NCI-H748 treated with DMSO at 0.1 percent for 48 hours (cell line): ENCODE measurements at regions not wholly inside any gene's neighbourhood (a gene's known extent, or its start where the extent isn't known, plus 50 kb on each side); places are given as distances from the start of the nearest gene placed in this dataset.

Source experiments
- DNase-seq: peaks from one replicate; lab custom pipeline; 2025; lab: John Stamatoyannopoulos, UW

DNA sequence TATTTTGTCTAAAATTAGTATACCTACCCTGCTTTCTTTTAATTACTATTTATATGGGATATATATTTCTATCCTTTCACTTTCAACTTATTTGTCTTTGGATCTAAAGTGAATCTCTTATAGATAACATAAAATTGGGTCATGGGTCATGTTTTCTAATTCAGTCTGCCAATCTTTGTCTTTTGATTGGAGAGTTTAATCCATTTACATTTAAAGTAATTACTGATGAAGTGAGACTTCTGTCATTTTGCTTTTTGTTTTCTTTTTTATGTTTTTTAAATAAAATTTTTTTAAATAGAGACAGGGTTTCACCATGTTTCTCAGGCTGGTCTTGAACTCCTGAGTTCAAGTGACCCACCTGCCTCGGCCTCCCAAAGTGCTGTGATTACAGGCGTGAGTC is 50.5 kb upstream of the PRDM1 start:
- no peak for DNase-seq

DNA sequence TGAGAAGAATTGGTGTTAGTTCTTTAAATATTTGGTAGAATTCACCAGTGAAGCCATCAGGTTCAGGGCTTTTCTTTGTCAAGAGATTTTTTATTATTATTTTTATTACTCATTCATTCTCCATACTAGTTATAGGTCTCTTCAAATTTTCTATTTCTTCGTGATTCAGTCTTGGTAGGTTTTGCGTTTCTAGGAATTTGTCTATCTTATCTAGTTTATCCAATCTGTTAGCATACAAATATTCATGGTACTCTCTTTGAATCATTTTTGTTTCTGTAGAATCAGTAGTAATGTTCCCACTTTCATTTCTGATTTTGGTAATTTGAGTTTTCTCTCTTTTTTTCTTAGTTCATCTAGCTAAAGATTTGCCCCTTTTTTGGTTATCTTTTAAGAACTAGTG is 52.3 kb upstream of the PRDM1 start:
- DNase-seq = no peak

- DNase-seq = no peak
Measured at GRCh38 chr6:106027758-106028157, 58.4 kb upstream of the PRDM1 start.

GRCh38 chr6:106026748-106027715 is 59.1 kb upstream of the PRDM1 start:
- no peak for DNase-seq

- no peak for DNase-seq
Measured at GRCh38 chr6:106025655-106026054, 60.5 kb upstream of the PRDM1 start.

- DNase-seq = no peak
Measured at GRCh38 chr6:106022801-106023200, 63.3 kb upstream of the PRDM1 start.

GRCh38 chr6:106017454-106017853 is 68.7 kb upstream of the PRDM1 start:
- DNase-seq = no peak

- no peak for DNase-seq
Measured at GRCh38 chr6:106014955-106015354, 71.2 kb upstream of the PRDM1 start.

DNA sequence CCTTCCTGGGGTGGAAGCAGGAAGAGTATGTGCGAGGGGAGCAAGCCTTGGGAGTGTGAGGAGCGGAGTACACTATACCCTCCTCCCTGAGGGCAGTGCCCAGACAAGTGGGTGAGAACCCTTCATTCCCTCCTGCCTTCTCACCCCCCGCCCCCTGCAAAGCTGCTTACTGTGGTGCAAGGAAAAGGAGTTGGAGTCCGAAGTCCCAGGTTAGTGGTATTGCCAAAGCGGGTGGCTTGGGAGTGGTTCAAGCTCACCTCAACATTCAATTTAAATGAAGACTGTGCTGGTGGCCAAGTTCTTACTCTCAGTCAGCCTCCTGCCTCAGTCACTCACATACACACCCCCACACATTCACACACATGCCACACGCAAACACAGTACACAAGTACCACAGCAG is 74.7 kb upstream of the PRDM1 start:
- no peak for DNase-seq

DNA sequence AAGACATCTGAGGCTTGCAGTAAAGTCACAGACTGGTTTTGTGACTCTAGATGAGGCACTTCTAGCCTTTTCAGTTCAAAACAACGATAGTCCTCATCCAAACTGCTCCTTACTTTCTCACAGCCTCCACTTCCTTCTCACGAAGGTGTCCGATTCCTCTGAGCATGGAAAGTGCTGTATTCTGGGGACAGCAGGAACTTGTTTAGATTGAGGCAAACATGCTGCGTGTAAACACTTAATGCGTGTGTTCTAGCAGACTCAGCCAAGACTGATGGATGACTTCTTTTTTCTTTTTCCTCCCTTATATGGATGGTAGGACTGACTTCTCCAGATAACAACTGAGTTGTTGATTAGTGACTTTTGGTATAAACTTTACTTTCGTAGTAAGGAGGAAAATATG is 80.2 kb upstream of the PRDM1 start:
- DNase-seq = no peak

GRCh38 chr6:106005013-106005412 is 81.1 kb upstream of the PRDM1 start:
- DNase-seq = no peak

DNA sequence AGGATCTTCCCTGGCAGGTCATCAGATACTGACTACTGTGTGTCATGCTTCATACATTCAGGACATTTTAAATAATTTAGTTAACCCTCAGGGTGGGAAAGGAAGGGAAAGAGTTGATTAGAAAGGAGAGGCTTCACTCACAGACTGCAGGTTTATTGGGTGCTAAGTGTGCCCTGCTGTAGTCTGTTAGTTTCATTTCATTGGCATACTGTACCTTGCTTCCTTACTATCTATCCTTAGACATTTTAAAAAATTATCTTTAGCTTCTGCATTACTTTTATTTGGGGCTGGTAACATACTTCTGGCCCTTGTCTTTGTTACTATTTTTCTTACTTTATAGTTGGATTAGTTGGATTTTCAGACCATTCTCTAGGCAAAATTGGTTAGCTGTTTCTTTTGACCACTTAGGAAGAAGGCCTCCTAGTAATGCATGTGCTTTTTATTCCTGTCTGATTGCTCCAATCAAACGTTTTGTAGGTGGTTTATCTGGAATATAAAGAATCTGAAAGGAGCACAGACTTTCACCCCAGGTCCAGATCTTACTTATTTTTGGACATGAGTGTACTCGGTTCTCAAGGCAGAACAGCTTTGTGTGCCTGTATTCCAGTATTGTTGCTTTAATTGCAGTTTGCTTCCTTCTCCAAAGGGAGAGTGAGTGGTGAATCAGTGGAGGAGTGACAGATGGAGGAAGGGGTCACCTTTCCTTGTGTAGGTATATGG is 82.7 kb upstream of the PRDM1 start:
- DNase-seq = no peak

- no peak for DNase-seq
Measured at GRCh38 chr6:106002005-106002404, 84.1 kb upstream of the PRDM1 start.

- no peak for DNase-seq
Measured at GRCh38 chr6:106000935-106001334, 85.2 kb upstream of the PRDM1 start.

DNA sequence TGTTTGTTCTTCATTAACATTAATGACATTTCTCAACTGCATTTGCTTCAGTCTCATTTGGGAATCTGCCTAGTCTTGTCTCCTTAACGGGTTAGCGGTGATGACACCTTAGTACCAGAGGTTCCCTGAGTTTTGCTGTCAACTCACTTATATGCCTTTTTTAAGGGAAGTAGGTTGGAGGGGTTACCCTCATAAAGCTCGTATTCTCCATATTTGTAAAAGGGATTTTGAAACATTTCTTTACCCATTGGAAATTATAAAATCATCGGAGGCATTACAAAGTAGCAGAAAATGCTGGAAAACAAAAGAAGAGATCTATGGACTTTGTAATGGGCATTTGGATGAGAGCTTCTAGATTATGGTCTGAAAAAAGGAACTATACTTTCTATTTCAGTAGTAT is 88.7 kb upstream of the PRDM1 start:
- DNase-seq = no peak

GRCh38 chr6:105995391-105995865 is 90.7 kb upstream of the PRDM1 start:
- DNase-seq = peak; percentile 46

DNA sequence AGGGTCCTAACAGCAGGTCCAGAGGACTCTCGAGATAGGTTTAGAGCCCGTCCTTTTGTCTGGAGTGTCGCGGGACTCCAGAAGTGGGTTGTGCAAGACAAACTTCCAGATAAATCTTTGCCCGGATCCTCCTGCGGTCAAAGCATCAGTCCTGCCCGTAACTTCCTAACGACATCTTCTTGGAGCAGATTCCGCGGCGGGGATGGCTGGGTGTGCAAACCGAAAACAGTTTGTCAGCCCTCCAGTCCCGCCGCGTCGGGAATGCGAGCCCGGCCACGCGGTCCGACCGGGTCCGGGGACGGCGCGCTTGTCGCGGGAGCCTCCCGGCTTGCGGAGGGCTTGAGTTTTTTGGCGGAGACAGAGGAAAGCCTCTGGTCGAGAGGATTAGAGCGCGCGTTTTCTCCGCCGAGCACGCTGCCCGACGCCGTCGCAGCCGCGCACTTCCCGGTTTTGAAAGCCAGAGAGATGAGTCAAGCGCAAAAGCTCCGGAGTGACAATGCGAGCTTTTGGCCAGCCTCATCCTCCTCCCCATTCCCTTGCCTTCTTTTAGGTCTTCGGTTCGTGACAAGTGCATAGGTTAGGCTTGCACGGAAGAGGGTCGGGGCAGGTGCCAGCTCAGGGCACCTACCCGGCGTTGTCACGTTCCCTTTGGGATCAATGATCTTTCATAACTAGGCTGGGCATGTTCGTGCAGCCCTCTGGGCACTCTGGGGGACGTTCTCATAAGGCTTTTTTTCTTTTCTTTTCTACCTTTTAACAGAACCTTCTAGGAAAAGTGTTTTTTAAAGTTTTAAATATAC is 91.3 kb upstream of the PRDM1 start:
- DNase-seq = no peak

DNA sequence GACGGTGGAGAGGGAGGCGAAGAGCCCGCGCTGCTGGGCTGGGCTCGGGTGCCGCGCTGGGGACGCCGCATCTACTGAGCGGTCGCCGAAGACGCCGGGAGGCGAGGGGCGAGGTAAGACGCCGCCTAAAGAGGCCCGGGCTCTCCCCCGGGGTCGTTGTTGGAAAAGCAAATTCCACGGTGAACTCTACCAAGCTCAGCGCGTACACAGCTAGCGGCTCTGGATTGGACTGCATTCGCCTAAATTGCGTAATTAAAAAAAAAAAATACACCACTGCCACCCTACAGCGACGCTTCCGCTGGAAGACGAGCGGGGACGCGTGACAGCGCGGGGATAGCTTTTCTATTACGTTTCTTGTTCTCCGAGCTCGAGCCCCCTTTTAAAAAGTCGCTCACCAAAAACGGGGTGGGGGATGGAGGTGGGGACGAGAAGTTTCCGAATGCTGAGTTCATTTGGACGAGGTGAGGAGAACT is 92.0 kb upstream of the PRDM1 start:
- DNase-seq = no peak

DNA sequence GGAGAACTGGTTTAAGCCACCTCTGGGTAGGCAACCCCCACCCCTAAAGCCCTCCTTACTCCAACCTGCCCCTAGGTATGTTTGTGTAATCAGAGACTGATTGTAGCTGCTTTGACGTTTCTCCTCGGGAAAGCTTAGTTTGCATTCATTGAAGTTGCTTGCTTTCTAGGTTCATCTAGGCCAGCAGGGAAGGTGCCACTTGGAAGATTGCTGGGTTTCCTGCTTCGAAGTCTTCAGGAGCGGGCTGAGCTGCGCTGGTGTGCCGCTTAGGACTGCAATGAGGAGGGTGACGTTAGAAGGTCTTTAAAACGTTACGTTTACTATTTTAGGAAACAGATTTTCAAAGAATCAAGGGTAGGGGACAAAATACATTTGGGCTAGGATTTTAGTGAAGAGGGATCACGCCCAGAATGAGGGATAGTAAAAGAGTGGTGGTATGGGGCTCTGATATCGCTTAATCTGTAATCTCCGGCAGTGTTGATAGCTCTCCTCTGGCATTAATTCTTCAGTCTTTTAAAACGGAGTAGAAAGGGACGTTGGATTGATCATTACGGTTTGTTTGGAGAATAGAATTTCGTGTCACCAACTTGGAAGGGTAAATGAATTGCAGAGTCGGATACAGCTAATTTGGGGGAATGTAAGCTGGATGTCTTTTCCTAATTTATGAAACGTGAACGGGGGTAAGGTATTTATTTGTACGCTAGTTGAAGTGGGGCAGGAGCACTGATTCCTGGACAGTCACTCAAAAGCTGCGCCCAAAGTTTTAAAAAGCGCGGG is 92.6 kb upstream of the PRDM1 start:
- no peak for DNase-seq

DNA sequence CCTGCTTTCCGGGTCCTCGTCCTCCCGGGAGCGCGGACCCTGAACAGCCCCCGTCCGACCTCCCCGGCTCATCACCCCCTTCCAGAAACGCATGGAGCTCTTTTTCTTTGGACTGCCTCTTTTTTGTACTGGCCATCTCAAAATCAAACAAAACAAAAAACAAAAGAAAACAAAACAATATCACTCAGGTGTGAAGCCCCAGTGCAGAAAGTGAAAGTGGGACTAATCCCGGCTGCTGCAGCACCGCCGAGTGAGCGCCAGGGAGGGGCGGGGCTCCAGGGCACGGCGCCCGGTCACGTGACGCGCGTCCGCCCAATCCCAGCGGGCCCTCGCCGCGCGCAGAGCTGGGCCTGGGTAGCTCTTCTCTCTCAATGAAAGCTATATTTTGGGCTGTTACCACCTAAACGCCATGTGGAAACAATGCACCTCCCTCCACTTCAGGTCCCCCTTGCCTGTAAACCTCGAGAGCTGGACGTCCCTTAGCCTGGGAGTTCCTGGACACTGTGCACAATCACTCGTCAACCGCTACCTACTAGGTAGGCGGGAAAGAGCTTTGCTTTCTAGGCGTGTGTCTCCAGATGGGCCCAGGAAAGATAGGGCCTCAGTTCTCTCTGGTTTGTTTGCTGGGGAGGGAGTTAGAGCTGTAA is 93.7 kb upstream of the PRDM1 start:
- peak; percentile 67 for DNase-seq
